K562 (cell line): ENCODE measurements at regions not wholly inside any gene's neighbourhood (a gene's known extent, or its start where the extent isn't known, plus 50 kb on each side); places are given as distances from the start of the nearest gene placed in this dataset.

ENCODE experiments used
- ATAC-seq: fragments of 200-7000 bp; cut with Tn5 transposase; 3 replicates; pipeline ENCODE4 v1.9.1; 2020; ENCODE audit warnings: moderate library complexity
- BruUV-seq: library from RNA; stranded (reverse); fragments of 400-500 nt; replicated peaks from 2 replicates; lab custom pipeline; 2021; lab: Mats Ljungman, UMichigan
- CTCF ChIA-PET: fragments of 300-600 bp; formaldehyde crosslinking; extraction: SDS; loops from one replicate; lab custom pipeline; 2021; ENCODE audit warnings: low intra/inter-chr PET ratio; lab: Yijun Ruan, JAX
- POLR2A ChIA-PET: fragments of 300-600, 350-650 bp; sonication (Branson Sonifier 250); formaldehyde crosslinking; extraction: SDS; loops from one replicate; lab custom pipeline; 2021; ENCODE audit warnings: antibody characterized with exemption, inconsistent platforms; lab: Yijun Ruan, JAX
- DNase-seq, 4 experiments: peaks; one replicate each; pipeline versions ENCODE4 v3.0.0 to v3.0.0-alpha.2; 2011 to 2018; ENCODE audit warnings: low spot score in 3 of 4, mixed read lengths in 3 of 4; ENCODE audit errors: extremely low read depth in 1 of 4
- FAIRE-seq: peaks from 2 replicates; lab custom pipeline; 2011; peaks lifted over from hg19 to GRCh38; lab: Jason Lieb, UNC
- H2AFZ ChIP-seq: 2 replicates; pipeline ENCODE4 v1.6.0; 2011; ENCODE audit warnings: low read depth, low read length, control low read depth, inconsistent platforms
- H3K27ac ChIP-seq: fragments of 200-600 bp; 3 replicates; pipeline ENCODE4 v1.8.0; 2011; ENCODE audit warnings: low read depth, mild to moderate bottlenecking, control low read depth, inconsistent platforms, low read length, moderate library complexity, mixed read lengths; ENCODE audit errors: extremely low read depth
- H3K27me3 ChIP-seq, 2 experiments: fragments of 300-600 bp in 1 of 2; 2 replicates in 1 of 2; 3 replicates in 1 of 2; pipeline versions ENCODE4 v1.6.0 to v1.8.0; 2011; ENCODE audit warnings: inconsistent platforms in 2 of 2, low read length in 2 of 2, mild to moderate bottlenecking in 1 of 2, mixed read lengths in 1 of 2, moderate library complexity in 1 of 2; ENCODE audit not compliant: control insufficient read depth in 2 of 2, insufficient read depth in 2 of 2
- H3K36me3 ChIP-seq: fragments of 300-600 bp; 3 replicates; pipeline ENCODE4 v1.8.0; 2011; ENCODE audit warnings: mild to moderate bottlenecking, low read length, inconsistent platforms; ENCODE audit not compliant: control insufficient read depth, insufficient read depth
- H3K4me1 ChIP-seq, 2 experiments: fragments of 200-600 bp in 1 of 2; replicated peaks in 1 of 2; 2 replicates in 1 of 2; 3 replicates in 1 of 2; pipeline versions ENCODE4 v1.5.1 to v1.8.0; 2011; ENCODE audit warnings: inconsistent platforms in 2 of 2, low read length in 2 of 2, mild to moderate bottlenecking in 1 of 2, mixed read lengths in 1 of 2, moderate library complexity in 1 of 2; ENCODE audit not compliant: control insufficient read depth in 2 of 2, insufficient read depth in 2 of 2
- H3K4me2 ChIP-seq: 2 replicates; pipeline ENCODE4 v1.6.1; 2011; ENCODE audit warnings: low read length, control low read depth, inconsistent platforms, mixed read lengths; ENCODE audit not compliant: insufficient read depth
- H3K4me3 ChIP-seq: fragments of 200-600 bp; sonication (generic), shearing (Covaris generic); 2 replicates; pipeline ENCODE4 v1.5.1; 2016; ENCODE audit warnings: control low read depth, inconsistent platforms
- H3K79me2 ChIP-seq: fragments of 200-600 bp; 3 replicates; pipeline ENCODE4 v1.8.0; 2011; ENCODE audit warnings: low read length, inconsistent platforms; ENCODE audit not compliant: control insufficient read depth, insufficient read depth
- H3K9ac ChIP-seq, 2 experiments: 2 replicates each; pipeline versions ENCODE4 v1.6.0 to v1.6.1; 2011; ENCODE audit warnings: low read depth in 2 of 2, low read length in 2 of 2, control low read depth in 1 of 2, inconsistent platforms in 1 of 2, mild to moderate bottlenecking in 1 of 2, mixed read lengths in 1 of 2; ENCODE audit not compliant: insufficient read depth in 1 of 2
- H3K9me1 ChIP-seq: one replicate; pipeline ENCODE4 v1.6.0; 2011; ENCODE audit warnings: inconsistent platforms, mild to moderate bottlenecking, low read length, moderate library complexity; ENCODE audit not compliant: control insufficient read depth, insufficient read depth
- H3K9me3 ChIP-seq: replicated peaks from 2 replicates; pipeline ENCODE4 v1.5.1; 2011; ENCODE audit warnings: low read depth, low read length, inconsistent platforms; ENCODE audit not compliant: control insufficient read depth, insufficient read depth
- H4K20me1 ChIP-seq: replicated peaks from 2 replicates; pipeline ENCODE4 v1.6.1; 2011; ENCODE audit warnings: low read length, inconsistent platforms, mixed read lengths; ENCODE audit not compliant: control insufficient read depth, insufficient read depth
- CEBPB ChIP-seq: fragments of 450-650 bp; IDR thresholded peaks from 2 replicates; pipeline ENCODE4 v1.6.1; 2016; ENCODE audit warnings: missing genetic modification characterization, missing compliant biosample characterization
- CHD1 ChIP-seq: fragments of 200-600 bp; sonication (generic); IDR thresholded peaks from one replicate; pipeline ENCODE4 v1.6.1; 2012; ENCODE audit warnings: mild to moderate bottlenecking, moderate library complexity, low read length, inconsistent platforms
- CREBBP ChIP-seq: IDR thresholded peaks from one replicate; pipeline ENCODE4 v1.6.1; 2012; ENCODE audit warnings: low read depth, mild to moderate bottlenecking, control low read depth, inconsistent platforms, low read length
- JUNB ChIP-seq: fragments of 450-650 bp; formaldehyde crosslinking; conservative IDR thresholded peaks from 2 replicates; pipeline ENCODE4 v1.4.0; 2020; ENCODE audit warnings: mild to moderate bottlenecking
- RFX5 ChIP-seq: IDR thresholded peaks from 2 replicates; pipeline ENCODE4 v1.6.1; 2011; ENCODE audit warnings: low read depth, mild to moderate bottlenecking, improper control_type of control experiment, low read length
- SNAPC5 ChIP-seq: fragments of 250-450 bp; sonication (Bioruptor Pico); IDR thresholded peaks from 2 replicates; pipeline ENCODE4 v1.8.0; 2021; ENCODE audit warnings: moderate library complexity, mild to moderate bottlenecking, inconsistent platforms
- ZFP1 ChIP-seq: fragments of 450-650 bp; formaldehyde crosslinking; IDR thresholded peaks from 2 replicates; pipeline ENCODE4 v1.4.0; 2020; ENCODE audit warnings: mild to moderate bottlenecking, mixed read lengths
- ZFP30 ChIP-seq: fragments of 250-450 bp; sonication (Bioruptor Pico); IDR thresholded peaks from 2 replicates; pipeline ENCODE4 v1.8.0; 2022; ENCODE audit warnings: moderate library complexity, mild to moderate bottlenecking, inconsistent platforms, borderline replicate concordance
- ZKSCAN8 ChIP-seq: fragments of 200-800 bp; sonication (Bioruptor generic); IDR thresholded peaks from 2 replicates; pipeline ENCODE4 v1.6.1; 2016; ENCODE audit warnings: missing genetic modification characterization, missing compliant biosample characterization
- ZNF212 ChIP-seq: fragments of 450-650 bp; formaldehyde crosslinking; IDR thresholded peaks from 2 replicates; pipeline ENCODE4 v1.4.0; 2020; ENCODE audit warnings: mild to moderate bottlenecking
- ZNF436 ChIP-seq: fragments of 250-450, 450-650 bp; sonication (Bioruptor Pico); formaldehyde crosslinking; IDR thresholded peaks from 2 replicates; pipeline ENCODE4 v1.7.0; 2020; ENCODE audit warnings: mild to moderate bottlenecking
- ZNF592 ChIP-seq: fragments of 450-650 bp; IDR thresholded peaks from 2 replicates; pipeline ENCODE4 v1.6.1; 2017; ENCODE audit warnings: antibody characterized with exemption, mild to moderate bottlenecking
- ZNF764 ChIP-seq: fragments of 250-450 bp; sonication (Bioruptor Pico); IDR thresholded peaks from 2 replicates; pipeline ENCODE4 v1.4.0; 2020; ENCODE audit warnings: low read depth, mild to moderate bottlenecking, moderate library complexity
- WGBS: fragments of 100-300 bp; shearing (Covaris generic); methylation state at CpG from one replicate; pipeline ENCODE4 v1.1.6; 2016; ENCODE audit warnings: low coverage, mixed read lengths; ENCODE audit not compliant: insufficient coverage; ENCODE audit errors: missing lambda C conversion rate; 5-methylcytosine and 5-hydroxymethylcytosine counted together
- in situ Hi-C: fragments of 300-500 bp; cut with MboI; formaldehyde crosslinking; loops from 4 replicates; pipeline ENCODE4 v1.15.0; 2018; ENCODE audit warnings: inconsistent platforms, mixed read lengths
- intact Hi-C: fragments of 100-400 bp; cut with micrococcal nuclease; formaldehyde crosslinking; loops from 2 replicates; pipeline ENCODE4 v1.14.2; 2022

- POLR2A ChIA-PET, result no interaction called here
- peak; percentile 90 for TF ChIP-seq ZFP1
- TF ChIP-seq ZFP30, result no peak
- no peak for TF ChIP-seq RFX5
- TF ChIP-seq, all 486 proteins: peak for 1
- H3K4me2 ChIP-seq, result no peak overlapping the region
- no peaks in the 10 kb centered on the region for H3K79me2 ChIP-seq
- ATAC-seq (no peak), DNase-seq (no peak), FAIRE-seq (no peak)
- no peaks in the 10 kb centered on the region for H4K20me1 ChIP-seq
- CTCF ChIA-PET, result no interaction called here
- no peak overlapping the region for H3K27ac ChIP-seq
- no peak overlapping the region for H3K9ac ChIP-seq
- no peak overlapping the region for H2AFZ ChIP-seq
- peaks cover 0 to 6% of the 10 kb centered on the region in 2 experiments; a peak in 2 of 5 replicates for H3K4me1 ChIP-seq
- no peaks in the 10 kb centered on the region for H3K36me3 ChIP-seq
- WGBS, result 0% methylated on average over 1 of the region's 2 CpGs
- no peaks in the 10 kb centered on the region for H3K9me3 ChIP-seq
- no peak overlapping the region for H3K4me3 ChIP-seq
- no peaks in the 10 kb centered on the region for H3K9me1 ChIP-seq
- intact Hi-C loops, result no loop called here
- no TSS peak for BruUV-seq
- in situ Hi-C loops, result no loop called here
- H3K27me3 ChIP-seq, result no peaks in the 10 kb centered on the region
Observed at GRCh38 chr22:48570912-48571311, 1256.8 kb downstream of the BRD1 start.

- in situ Hi-C loops, result no loop called here
- Histone ChIP-seq H3K9me3 (no peaks in the 10 kb centered on the region), H3K27me3 (no peaks in the 10 kb centered on the region), H3K36me3 (no peaks in the 10 kb centered on the region), H3K9ac (no peak overlapping the region), H4K20me1 (no peaks in the 10 kb centered on the region), H3K79me2 (no peaks in the 10 kb centered on the region), H3K9me1 (no peaks in the 10 kb centered on the region), H2AFZ (no peak overlapping the region), H3K4me2 (no peak overlapping the region), H3K27ac (no peak overlapping the region), H3K4me1 (peaks cover 0 to 6% of the 10 kb centered on the region in 2 experiments; a peak in 2 of 5 replicates), H3K4me3 (no peak overlapping the region)
- DNase-seq (no peak), FAIRE-seq (no peak), ATAC-seq (no peak)
- CTCF ChIA-PET, result no interaction called here
- POLR2A ChIA-PET, result no interaction called here
- BruUV-seq, result no TSS peak
- intact Hi-C loops, result no loop called here
- WGBS, result 2% methylated on average over 20 of the region's 25 CpGs
- TF ChIP-seq CEBPB (tag) (no peak), JUNB (CRISPR knock-in tag) (no peak), ZNF436 (no peak), ZNF592 (no peak), CHD1 (no peak), ZKSCAN8 (CRISPR knock-in tag) (no peak), ZNF764 (CRISPR knock-in tag) (no peak), ZNF212 (no peak), SNAPC5 (CRISPR knock-in tag) (no peak), CREBBP (no peak)
Observed at GRCh38 chr22:48569476-48570233, 1258.0 kb downstream of the BRD1 start.
